Skeletal muscle tissue (tissue), 3 donors: ENCODE measurements at regions not wholly inside any gene's neighbourhood (a gene's known extent, or its start where the extent isn't known, plus 50 kb on each side); places are given as distances from the start of the nearest gene placed in this dataset.

ENCODE experiments used
- H3K27ac ChIP-seq: one replicate; pipeline ENCODE4 v1.7.0; 2013; ENCODE audit warnings: mild to moderate bottlenecking, low read depth, low read length, inconsistent platforms
- H3K27me3 ChIP-seq, 3 donors: one replicate each; pipeline ENCODE4 v1.7.0; 2013; ENCODE audit warnings: low read length in 3 of 3; ENCODE audit not compliant: control insufficient read depth in 3 of 3, insufficient read depth in 3 of 3
- H3K36me3 ChIP-seq, 3 donors: one replicate each; pipeline ENCODE4 v1.7.0; 2013; ENCODE audit warnings: low read length in 3 of 3; ENCODE audit not compliant: control insufficient read depth in 3 of 3, insufficient read depth in 3 of 3
- H3K4me1 ChIP-seq, 3 donors: one replicate each; pipeline ENCODE4 v1.7.0; 2013; ENCODE audit warnings: low read length in 3 of 3, mild to moderate bottlenecking in 3 of 3; ENCODE audit not compliant: control insufficient read depth in 3 of 3, insufficient read depth in 3 of 3
- H3K4me3 ChIP-seq, 3 donors: one replicate each; pipeline ENCODE4 v1.7.0; 2013; ENCODE audit warnings: low read length in 3 of 3
- H3K9ac ChIP-seq, 3 donors: one replicate each; pipeline ENCODE4 v1.7.0; 2013; ENCODE audit warnings: low read length in 3 of 3, mild to moderate bottlenecking in 3 of 3, moderate library complexity in 2 of 3, low read depth in 1 of 3
- H3K9me3 ChIP-seq, 3 donors: one replicate each; pipeline ENCODE4 v1.7.0; 2013; ENCODE audit warnings: low read length in 3 of 3; ENCODE audit not compliant: control insufficient read depth in 3 of 3
- donor health status: Osteomylitis.

DNA sequence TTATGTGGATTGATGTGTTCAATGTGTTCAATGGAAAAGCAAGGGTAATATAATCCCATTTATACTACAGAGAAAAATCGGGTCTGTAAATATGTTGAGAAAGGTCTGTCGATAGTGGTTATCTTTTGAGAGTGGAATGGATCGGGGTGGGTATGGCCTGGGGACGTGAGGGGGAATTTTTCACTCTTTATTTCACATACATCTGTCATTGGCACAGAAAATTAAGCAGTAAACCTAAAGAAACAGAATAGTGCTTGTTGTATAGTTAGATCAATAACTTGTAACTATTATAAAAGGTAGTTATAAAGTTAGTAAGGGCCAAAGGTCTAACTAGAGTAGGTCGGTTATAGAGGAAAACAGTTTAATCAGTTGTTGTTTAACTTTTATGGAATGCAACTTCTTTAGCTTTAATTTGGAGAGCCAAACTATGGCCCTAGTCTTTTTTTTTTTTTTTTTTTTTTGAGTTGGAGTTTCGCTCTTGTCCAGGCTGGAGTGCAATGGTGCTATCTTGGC, 66.1 kb upstream of the ABL1 start:
- Histone ChIP-seq H3K36me3 (no peaks in the 10 kb centered on the region), H3K27ac (no peak overlapping the region), H3K4me1 (peaks cover 19 to 24% (median 23%) of the 10 kb centered on the region in 3 donors), H3K4me3 (no peak overlapping the region), H3K9me3 (no peaks in the 10 kb centered on the region), H3K9ac (no peak overlapping the region), H3K27me3 (no peaks in the 10 kb centered on the region)

DNA sequence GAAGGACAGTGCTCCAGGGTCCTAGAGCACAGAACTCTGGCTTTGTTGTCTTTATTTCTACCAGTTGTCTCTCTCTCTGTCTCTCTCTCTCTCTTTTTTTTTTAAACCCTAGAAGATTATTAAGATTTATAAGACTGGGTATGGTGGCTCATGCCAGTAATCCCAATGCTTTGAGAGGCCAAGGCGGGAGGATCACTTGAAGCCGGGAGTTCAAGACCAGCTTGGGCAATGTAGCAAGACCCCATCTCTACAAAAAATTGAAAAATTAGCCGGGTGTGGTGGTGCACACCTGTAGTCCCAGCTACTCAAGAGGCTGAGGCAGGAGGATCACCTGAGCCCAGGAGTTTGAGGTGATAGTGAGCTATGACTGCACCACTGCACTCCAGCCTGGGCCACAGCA, 65.0 kb upstream of the ABL1 start:
- no peak overlapping the region for H3K4me3 ChIP-seq
- H3K4me1 ChIP-seq = peaks cover 19 to 24% (median 21%) of the 10 kb centered on the region in 3 donors
- no peak overlapping the region for H3K27ac ChIP-seq
- no peak overlapping the region for H3K9ac ChIP-seq
- no peaks in the 10 kb centered on the region for H3K36me3 ChIP-seq
- H3K27me3 ChIP-seq = no peaks in the 10 kb centered on the region
- H3K9me3 ChIP-seq = no peaks in the 10 kb centered on the region

DNA sequence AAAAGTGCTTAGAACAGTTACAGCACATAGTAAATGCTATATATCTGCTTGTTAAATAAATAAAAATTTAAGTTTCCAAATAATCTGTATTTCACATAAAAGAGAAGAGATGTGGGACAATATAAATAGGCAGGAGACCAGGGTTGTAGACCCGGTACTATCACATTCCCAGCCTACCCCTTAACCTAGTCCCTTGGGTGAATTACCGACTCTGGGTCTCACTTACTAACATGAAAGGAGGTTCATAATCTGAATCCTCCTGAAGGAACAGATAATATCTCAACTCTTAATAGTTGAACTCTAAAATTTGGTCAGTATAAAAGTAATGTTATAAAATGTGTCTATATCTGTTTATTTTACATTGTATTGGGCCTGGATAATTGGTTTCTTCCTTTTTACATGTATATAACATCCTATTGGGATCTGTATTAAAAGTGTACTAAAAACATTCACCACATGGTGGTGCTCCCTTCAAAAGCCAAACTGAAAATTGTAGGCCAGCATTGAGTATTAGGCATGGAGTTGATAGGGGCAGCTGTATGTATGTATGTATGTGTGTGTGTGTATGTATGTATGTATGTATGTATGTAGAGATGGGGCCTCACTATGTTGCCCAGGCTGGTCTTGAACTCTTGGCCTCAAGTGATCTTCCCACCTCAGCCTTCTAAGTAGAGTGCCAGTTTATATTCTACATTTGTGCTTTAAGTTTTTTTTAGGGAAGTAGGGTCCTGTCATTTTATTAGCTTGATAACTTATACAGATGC, 64.2 kb upstream of the ABL1 start:
- Histone ChIP-seq H3K27ac (no peak overlapping the region), H3K4me1 (peaks cover 15 to 20% (median 19%) of the 10 kb centered on the region in 3 donors), H3K9ac (no peak overlapping the region), H3K36me3 (no peaks in the 10 kb centered on the region), H3K4me3 (no peak overlapping the region), H3K9me3 (no peaks in the 10 kb centered on the region), H3K27me3 (no peaks in the 10 kb centered on the region)

DNA sequence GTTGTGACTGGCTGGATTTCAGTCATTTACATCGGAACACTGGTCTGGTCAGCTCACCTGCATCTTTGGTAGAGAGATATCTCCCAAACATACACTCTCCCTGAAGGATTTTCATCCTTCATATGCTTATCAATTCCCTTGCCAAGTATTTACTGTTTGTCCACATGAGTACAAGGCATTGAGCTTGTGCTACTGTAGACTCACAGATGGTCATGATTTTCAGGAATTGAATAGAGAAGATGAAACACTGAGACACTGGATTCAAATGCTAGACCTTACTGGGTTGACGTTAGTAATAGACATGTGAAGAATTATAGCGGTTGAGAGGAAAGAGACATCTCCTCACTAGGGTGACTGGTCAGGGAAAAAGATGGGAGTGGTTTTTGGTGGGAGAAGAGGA, 62.9 kb upstream of the ABL1 start:
- Histone ChIP-seq H3K9me3 (no peaks in the 10 kb centered on the region), H3K4me3 (no peak overlapping the region), H3K4me1 (peaks cover 4 to 7% (median 6%) of the 10 kb centered on the region in 3 donors), H3K27me3 (no peaks in the 10 kb centered on the region), H3K36me3 (no peaks in the 10 kb centered on the region), H3K9ac (no peak overlapping the region), H3K27ac (no peak overlapping the region)

DNA sequence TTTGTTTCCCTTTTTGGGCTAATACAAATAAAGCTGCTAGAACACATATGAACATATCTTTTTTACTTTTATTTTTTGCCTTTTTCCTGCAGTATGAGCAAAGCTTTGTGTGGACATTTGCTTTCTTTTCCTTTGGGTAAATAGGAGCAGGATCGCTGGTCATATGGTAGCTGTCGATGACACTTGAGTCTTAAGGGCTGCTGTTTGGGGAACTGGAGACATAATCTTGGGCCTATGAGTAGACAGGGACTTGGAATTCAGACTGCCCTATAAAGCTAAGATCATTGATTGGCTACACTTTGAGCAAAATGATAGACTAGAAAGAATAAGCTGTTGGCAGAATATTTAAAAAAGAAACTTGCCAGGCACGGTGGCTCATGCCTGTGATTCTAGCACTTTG, 60.9 kb upstream of the ABL1 start:
- no peaks in the 10 kb centered on the region for H3K36me3 ChIP-seq
- H3K4me1 ChIP-seq = no peaks in the 10 kb centered on the region
- H3K4me3 ChIP-seq = no peak overlapping the region
- no peaks in the 10 kb centered on the region for H3K9me3 ChIP-seq
- H3K27ac ChIP-seq = no peak overlapping the region
- no peak overlapping the region for H3K9ac ChIP-seq
- H3K27me3 ChIP-seq = no peaks in the 10 kb centered on the region

DNA sequence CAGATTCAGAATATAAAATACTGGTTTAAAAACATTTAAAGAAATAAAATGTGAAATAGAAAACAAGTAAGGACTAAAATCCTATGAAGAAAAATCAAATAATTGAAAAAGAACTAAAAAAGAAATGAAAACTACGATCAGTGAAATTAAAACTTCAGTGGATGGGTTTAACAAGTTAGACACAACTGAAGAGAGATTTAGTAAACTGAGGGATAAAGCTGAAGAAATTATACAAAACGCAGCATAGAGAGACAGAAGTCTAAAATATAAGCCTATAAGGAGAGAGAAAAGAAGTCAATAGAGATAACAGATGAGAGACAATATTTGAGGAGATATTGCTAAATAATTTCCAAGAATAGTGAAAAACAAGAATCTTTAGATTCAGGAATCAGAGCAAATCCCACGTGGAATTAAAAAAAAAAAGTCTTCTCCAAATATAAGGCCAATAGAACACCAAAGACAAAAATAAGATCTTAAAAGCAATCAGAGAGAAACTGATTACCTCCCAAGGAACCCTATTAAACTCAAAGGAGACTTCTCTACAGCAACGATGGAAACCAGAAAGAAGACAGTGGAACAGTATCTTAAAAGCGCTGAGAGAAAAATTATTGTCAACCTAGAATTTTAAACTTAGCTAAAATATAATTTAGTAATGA, 59.6 kb upstream of the ABL1 start:
- no peaks in the 10 kb centered on the region for H3K36me3 ChIP-seq
- H3K4me3 ChIP-seq = no peak overlapping the region
- no peak overlapping the region for H3K27ac ChIP-seq
- H3K9me3 ChIP-seq = no peaks in the 10 kb centered on the region
- H3K9ac ChIP-seq = no peak overlapping the region
- H3K27me3 ChIP-seq = no peaks in the 10 kb centered on the region
- H3K4me1 ChIP-seq = peaks cover 0 to 5% (median 2%) of the 10 kb centered on the region in 3 donors

DNA sequence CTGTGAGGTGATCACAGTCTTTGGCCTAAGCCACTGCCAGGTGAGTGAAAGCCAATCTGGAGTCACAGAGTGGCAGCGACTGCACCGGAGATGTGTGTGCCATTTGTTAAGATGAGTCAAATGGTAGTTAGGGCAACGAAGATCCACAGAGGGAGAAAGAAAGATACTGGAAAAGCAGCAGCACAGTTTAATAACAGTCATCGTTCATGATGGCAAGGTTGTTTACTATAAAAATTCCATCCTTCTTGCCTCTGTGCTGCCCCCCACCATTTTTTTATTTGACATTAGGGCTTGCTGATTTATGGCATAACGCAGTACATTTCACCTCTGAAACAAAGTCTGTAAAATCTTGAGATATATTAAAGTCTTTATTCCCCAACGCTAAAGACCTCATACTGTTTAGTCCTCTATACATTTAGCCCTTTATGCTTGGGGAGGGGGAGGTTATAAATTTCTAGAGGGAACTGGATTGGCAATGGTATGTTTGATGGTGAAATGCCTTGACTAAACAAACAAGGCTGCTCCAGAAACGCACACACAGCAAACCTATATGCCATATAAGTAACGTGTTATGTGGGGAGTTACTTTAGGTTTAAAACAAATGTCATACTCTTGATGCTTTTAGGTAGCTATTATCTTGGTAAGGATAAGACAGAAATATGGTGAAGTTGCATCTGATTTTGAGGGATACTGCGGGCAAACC, 55.8 kb upstream of the ABL1 start:
- H3K9ac ChIP-seq = no peak overlapping the region
- no peaks in the 10 kb centered on the region for H3K9me3 ChIP-seq
- no peak overlapping the region for H3K4me3 ChIP-seq
- H3K27ac ChIP-seq = peak overlapping the region; percentile 76
- peaks cover 9 to 15% (median 15%) of the 10 kb centered on the region in 3 donors for H3K4me1 ChIP-seq
- no peaks in the 10 kb centered on the region for H3K27me3 ChIP-seq
- H3K36me3 ChIP-seq = no peaks in the 10 kb centered on the region

DNA sequence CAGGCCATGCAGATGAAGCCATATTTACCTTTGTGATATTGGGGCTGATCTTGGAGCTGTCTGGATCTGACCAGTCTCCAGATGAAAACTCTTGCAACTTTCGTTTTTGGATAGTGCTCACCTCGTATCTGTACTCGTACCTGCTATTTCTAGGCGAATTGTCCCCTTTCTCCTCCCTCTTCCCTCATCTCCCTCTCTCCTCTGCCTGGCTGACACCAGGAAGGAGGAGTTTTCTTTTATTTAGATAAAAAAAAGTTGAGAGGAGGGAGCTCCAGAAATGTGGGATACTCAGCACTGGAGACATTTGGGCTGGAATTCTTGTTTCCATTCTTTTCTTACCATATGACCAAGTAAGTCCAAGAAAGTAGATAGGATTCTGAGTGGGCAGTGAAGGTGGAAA, 54.6 kb upstream of the ABL1 start:
- Histone ChIP-seq H3K36me3 (no peaks in the 10 kb centered on the region), H3K9me3 (no peaks in the 10 kb centered on the region), H3K4me1 (peaks cover 12 to 19% (median 18%) of the 10 kb centered on the region in 3 donors), H3K27ac (peak overlapping the region; percentile 76), H3K9ac (peak overlapping the region in 2 of 3 donors; percentile 26 to 45), H3K4me3 (peak overlapping the region in 2 of 3 donors; percentile 33 to 56), H3K27me3 (no peaks in the 10 kb centered on the region)

DNA sequence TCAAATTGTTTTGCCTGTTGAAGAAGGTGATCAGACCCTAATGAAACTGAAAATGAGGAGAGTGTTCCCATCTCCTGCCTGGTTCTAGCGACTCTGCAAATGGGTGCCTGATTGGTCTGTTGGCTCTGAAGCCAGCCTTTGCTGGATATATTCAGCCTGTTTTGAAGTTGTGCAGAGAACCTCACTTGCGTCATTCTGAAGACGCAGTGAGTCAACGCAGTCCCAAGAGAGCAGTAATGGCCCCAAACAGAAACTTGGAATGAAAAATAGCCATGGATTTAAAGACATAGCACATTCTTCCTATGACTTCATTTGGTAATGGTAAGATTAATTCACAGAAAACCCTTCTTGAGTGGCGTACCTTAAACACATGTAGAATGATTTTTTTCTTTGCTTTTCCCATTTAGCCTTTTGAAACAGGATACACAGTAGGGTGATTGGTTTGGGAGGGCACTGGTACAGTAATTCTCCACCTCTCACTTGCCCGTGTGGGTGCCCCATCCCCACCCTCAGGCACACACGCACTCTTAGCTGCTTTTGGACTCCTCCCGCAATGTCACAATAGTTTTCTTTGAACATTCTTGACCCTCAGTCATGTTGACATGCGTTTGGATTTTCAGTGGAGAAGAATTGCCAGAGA, 54.1 kb upstream of the ABL1 start:
- Histone ChIP-seq H3K4me3 (peak overlapping the region; percentile 7 to 56 (median 33)), H3K27me3 (no peaks in the 10 kb centered on the region), H3K9ac (peak overlapping the region in 1 of 3 donors; percentile 26), H3K27ac (peak overlapping the region; percentile 76), H3K36me3 (no peaks in the 10 kb centered on the region), H3K4me1 (peaks cover 12 to 19% (median 18%) of the 10 kb centered on the region in 3 donors), H3K9me3 (no peaks in the 10 kb centered on the region)
